ENCODE measurements at regions not wholly inside any gene's neighbourhood (a gene's known extent, or its start where the extent isn't known, plus 50 kb on each side); places are given as distances from the start of the nearest gene placed in this dataset.

DNA sequence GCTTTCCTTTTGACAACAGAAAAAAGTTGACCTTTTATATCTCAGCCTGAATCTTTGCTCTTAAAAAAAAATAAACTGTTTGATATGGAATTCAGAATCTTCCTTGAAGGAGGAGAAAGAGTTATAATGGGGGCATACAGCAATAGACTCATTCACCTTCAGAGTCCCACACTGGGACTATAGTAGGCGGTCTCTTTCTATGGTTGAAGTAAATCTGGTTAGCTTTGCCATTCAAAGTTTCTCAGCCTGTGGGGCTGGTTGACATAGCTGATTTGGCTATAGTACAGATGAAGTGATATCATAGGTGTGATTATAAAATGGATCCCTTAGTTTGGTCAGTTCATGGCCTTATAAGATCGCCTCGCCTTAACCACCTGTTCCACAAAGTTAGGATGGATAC, 156.2 kb downstream of the SH2D1A start:
- no peaks in the 10 kb centered on the region for H3K9me3 ChIP-seq
- no peaks in the 10 kb centered on the region for H3K27me3 ChIP-seq (replicated peaks in 1 of 7)
- 86 to 96% (median 89%) methylated on average over 3 of the region's 3 CpGs for WGBS, 5 donors
- no peak for TF ChIP-seq POLR2A (IDR thresholded peaks at IDR 0.05)
- TF ChIP-seq POLR2AphosphoS5 (IDR thresholded peaks at IDR 0.05), result no peak
- TF ChIP-seq, protein P1, sequence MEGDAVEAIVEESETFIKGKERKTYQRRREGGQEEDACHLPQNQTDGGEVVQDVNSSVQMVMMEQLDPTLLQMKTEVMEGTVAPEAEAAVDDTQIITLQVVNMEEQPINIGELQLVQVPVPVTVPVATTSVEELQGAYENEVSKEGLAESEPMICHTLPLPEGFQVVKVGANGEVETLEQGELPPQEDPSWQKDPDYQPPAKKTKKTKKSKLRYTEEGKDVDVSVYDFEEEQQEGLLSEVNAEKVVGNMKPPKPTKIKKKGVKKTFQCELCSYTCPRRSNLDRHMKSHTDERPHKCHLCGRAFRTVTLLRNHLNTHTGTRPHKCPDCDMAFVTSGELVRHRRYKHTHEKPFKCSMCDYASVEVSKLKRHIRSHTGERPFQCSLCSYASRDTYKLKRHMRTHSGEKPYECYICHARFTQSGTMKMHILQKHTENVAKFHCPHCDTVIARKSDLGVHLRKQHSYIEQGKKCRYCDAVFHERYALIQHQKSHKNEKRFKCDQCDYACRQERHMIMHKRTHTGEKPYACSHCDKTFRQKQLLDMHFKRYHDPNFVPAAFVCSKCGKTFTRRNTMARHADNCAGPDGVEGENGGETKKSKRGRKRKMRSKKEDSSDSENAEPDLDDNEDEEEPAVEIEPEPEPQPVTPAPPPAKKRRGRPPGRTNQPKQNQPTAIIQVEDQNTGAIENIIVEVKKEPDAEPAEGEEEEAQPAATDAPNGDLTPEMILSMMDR (IDR thresholded peaks at IDR 0.05 in 8 of 11, conservative IDR thresholded peaks at IDR 0.05 in 3 of 11), result no peak
- H3K4me3 ChIP-seq, result no peak overlapping the region
- no peak overlapping the region for H3K27ac ChIP-seq
- intact Hi-C loops (cut with DNase I; ENCODE audit: low total_unique reads), result no loop called here
- no peaks in the 10 kb centered on the region for H3K4me1 ChIP-seq
- no peaks in the 10 kb centered on the region for H3K36me3 ChIP-seq
- DNase-seq, result no peak

DNA sequence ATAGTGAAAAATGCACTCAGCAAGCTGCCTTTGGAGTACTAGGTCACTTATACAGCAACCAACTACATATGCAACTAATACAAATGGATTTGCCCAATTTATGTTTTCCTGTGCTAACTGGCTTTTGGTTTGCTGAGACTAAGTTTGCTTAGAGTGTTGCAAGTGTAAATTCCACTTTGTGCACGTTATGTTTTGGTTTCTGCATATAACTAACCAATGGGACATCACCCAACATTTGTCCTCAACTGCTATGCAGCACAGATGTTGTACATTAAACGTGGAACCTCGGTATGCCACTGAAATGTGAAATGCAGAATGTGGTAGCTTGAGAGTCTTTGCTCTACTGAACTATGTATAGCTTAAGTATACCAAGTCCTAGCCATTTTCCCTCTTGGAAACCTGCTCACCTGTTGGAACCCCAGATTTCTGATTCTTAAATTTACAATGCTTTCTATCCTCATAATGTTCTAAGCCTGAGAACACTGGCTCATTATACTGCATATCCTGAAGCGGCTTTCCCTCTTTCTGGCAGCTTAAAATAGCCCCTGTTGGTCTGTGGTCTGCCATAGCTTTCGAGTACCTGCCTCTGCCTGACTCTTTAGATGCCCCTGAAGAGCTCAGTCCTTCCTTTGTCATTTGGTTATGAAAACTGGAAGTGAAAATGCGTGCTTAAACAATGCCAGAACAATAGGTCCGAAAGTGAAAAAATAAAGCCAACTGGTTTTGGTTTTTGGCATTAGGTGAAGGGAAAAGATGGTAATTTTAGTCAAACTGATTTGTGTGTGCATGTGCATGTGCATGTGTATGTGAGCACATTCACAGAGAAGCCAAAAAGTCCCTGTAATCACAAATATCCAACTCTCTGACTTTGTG, 158.0 kb downstream of the SH2D1A start:
- Histone ChIP-seq H3K4me1 (no peaks in the 10 kb centered on the region), H3K27me3 (replicated peaks in 1 of 7) (no peaks in the 10 kb centered on the region), H3K36me3 (no peaks in the 10 kb centered on the region), H3K9me3 (no peaks in the 10 kb centered on the region), H3K4me3 (no peak overlapping the region), H3K27ac (no peak overlapping the region)
- no peak for TF ChIP-seq POLR2A (IDR thresholded peaks at IDR 0.05)
- TF ChIP-seq POLR2AphosphoS5 (IDR thresholded peaks at IDR 0.05), result no peak
- TF ChIP-seq, protein P1 (IDR thresholded peaks at IDR 0.05 in 8 of 11, conservative IDR thresholded peaks at IDR 0.05 in 3 of 11), result no peak
- no peak for DNase-seq
- WGBS, 5 donors, result 49 to 76% (median 59%) methylated on average over 7 of the region's 7 CpGs
- intact Hi-C loops (cut with DNase I; ENCODE audit: low total_unique reads), result no loop called here

GRCh38 chrX:124506066-124506465, 159.7 kb downstream of the SH2D1A start:
- WGBS, 5 donors, result 67 to 88% (median 77%) methylated on average over 3 of the region's 3 CpGs
- TF ChIP-seq POLR2AphosphoS5 (IDR thresholded peaks at IDR 0.05) (no peak), POLR2A (IDR thresholded peaks at IDR 0.05) (no peak)
- TF ChIP-seq, protein P1 (IDR thresholded peaks at IDR 0.05 in 8 of 11, conservative IDR thresholded peaks at IDR 0.05 in 3 of 11), result no peak
- no peak overlapping the region for H3K27ac ChIP-seq

DNA sequence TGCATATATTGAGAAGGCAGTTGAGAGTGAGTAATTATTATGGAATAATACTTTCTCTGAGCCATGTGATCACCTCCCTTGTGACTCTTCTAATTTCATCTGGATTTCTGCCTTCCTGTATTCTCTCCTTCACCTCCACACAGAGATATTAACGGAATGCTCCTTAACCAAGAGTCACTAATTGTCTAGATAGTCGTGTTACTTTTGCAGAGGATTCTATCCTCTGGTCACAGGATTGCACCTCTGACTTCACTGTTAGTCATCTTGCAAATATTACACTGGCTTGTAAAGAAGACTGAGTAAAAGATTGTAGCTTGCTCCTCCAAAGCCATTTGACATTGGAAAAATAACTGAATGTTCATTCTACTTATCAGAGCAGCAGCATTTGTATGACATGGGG, 160.9 kb downstream of the SH2D1A start:
- Histone ChIP-seq H3K4me3 (no peak overlapping the region), H3K9me3 (no peaks in the 10 kb centered on the region), H3K4me1 (no peaks in the 10 kb centered on the region), H3K27ac (no peak overlapping the region), H3K27me3 (replicated peaks in 1 of 7) (no peaks in the 10 kb centered on the region), H3K36me3 (no peaks in the 10 kb centered on the region)
- TF ChIP-seq POLR2AphosphoS5 (IDR thresholded peaks at IDR 0.05) (no peak), POLR2A (IDR thresholded peaks at IDR 0.05) (no peak)
- TF ChIP-seq, protein P1 (IDR thresholded peaks at IDR 0.05 in 8 of 11, conservative IDR thresholded peaks at IDR 0.05 in 3 of 11), result no peak
- intact Hi-C loops (cut with DNase I; ENCODE audit: low total_unique reads), result no loop called here
- DNase-seq, result no peak
- WGBS, 5 donors, result 58 to 88% (median 76%) methylated on average over 2 of the region's 2 CpGs

More at GRCh38 chrX:124506066-124506465, 159.7 kb downstream of the SH2D1A start:
- intact Hi-C loops (cut with DNase I; ENCODE audit: low total_unique reads), result no loop called here
- Histone ChIP-seq H3K36me3 (no peaks in the 10 kb centered on the region), H3K9me3 (no peaks in the 10 kb centered on the region), H3K4me3 (no peak overlapping the region), H3K27me3 (replicated peaks in 1 of 7) (no peaks in the 10 kb centered on the region), H3K4me1 (no peaks in the 10 kb centered on the region)
- DNase-seq, result no peak
